Medulla oblongata (tissue), 1 donor: ENCODE measurements at regions not wholly inside any gene's neighbourhood (a gene's known extent, or its start where the extent isn't known, plus 50 kb on each side); places are given as distances from the start of the nearest gene placed in this dataset.

Source experiments
- DNase-seq: peaks from one replicate; pipeline ENCODE4 v3.0.0-alpha.2; 2015; ENCODE audit errors: extremely low spot score

GRCh38 chr9:110143485-110143884 lies 64.5 kb downstream of the C9orf152 start:
- no peak for DNase-seq

GRCh38 chr9:110143950-110144545 lies 63.9 kb downstream of the C9orf152 start:
- DNase-seq = no peak

GRCh38 chr9:110146373-110146772 lies 61.6 kb downstream of the C9orf152 start:
- no peak for DNase-seq

- DNase-seq = peak; percentile 62
Measured at GRCh38 chr9:110148384-110148783, 59.6 kb downstream of the C9orf152 start.

GRCh38 chr9:110148891-110149290 lies 59.1 kb downstream of the C9orf152 start:
- DNase-seq = no peak
